GM12872 (cell line): ENCODE measurements at regions not wholly inside any gene's neighbourhood (a gene's known extent, or its start where the extent isn't known, plus 50 kb on each side); places are given as distances from the start of the nearest gene placed in this dataset.

Source experiments
- CTCF ChIP-seq: IDR thresholded peaks from 3 replicates; pipeline ENCODE4 v1.5.1; 2011; ENCODE audit warnings: low read depth, mild to moderate bottlenecking, low read length, moderate library complexity; ENCODE audit not compliant: insufficient read depth

DNA sequence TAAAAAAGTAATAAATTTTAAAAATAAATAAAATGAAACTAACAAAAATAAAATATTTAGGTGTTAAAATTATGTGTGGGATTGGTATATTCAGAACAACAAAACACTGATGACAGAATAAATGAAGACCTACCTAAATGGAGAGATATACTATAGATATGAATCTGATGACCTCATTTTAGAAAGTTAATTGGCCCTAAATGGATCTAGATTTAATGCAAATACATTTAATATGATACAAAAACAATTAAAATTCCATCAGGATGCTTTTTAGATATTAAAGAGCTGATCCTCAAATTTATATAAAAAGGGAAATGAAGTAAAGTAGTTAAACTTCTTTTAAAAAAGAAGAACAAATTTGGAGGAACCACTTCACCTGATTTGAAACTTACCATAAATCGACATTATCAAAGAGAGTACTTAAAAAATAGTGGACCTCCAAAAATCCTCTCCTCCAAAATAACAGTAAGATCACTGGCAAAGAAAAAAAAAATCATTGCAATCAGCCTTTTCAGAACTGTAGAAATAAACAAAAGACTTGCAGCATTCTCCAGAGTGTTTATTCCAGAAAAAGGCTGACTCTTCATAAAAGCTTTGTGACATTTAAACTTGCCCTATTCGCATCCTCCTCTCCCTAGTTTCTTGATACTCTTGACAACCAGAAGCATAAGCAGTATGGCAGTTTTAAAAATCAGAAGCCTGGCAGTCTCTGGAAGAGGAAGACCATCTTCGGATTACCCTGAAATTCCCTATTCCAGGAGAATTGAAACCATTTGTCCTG, 125.9 kb upstream of the AKR1E2 start:
- TF ChIP-seq CTCF: no peak

DNA sequence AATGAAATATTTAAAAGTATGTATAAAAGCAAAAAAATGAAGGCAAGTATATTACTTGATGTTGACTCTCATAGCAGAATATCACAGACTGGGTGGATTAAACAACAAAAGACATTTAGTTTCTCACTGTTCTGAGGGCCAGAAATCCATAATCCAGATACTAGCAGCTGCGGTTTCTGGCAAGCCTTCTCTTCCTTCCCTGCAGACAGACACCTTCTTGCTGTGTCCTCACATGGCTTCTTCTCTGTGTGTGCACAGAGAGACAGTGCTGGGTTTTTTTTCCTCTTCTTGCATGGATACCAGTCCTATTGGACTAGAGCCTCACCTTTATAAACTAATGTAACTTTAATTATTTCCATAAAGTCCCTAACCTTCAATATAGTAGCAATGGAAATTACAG, 127.9 kb upstream of the AKR1E2 start:
- TF ChIP-seq CTCF: no peak

- TF ChIP-seq CTCF: no peak
Measured at GRCh38 chr10:4696186-4696585, 129.8 kb upstream of the AKR1E2 start.

GRCh38 chr10:4693967-4694366, 132.0 kb upstream of the AKR1E2 start:
- TF ChIP-seq CTCF: no peak

- TF ChIP-seq CTCF: no peak
Measured at GRCh38 chr10:4692206-4692605, 133.8 kb upstream of the AKR1E2 start.

- no peak for TF ChIP-seq CTCF
Measured at GRCh38 chr10:4691776-4692175, 134.2 kb upstream of the AKR1E2 start.

DNA sequence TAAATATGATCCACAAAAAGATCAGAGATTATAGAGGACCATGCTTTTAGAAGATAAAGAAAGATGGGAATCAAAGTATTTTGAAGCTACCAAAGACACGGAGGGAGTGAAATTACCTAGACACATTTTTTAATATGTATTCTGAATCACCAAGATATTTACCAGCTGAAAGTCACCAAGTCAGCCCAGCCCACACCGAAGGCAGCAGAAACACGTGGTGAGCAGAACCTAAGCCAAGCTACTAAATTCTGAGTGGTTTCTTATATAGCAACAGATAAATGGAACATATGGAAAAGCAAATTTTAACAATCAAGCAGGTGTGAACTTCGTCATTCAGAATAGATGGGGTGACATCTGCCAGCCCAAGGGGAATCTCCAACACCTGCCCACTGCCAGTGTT, 134.7 kb upstream of the AKR1E2 start:
- TF ChIP-seq CTCF: no peak
